ENCODE measurements at regions not wholly inside any gene's neighbourhood (a gene's known extent, or its start where the extent isn't known, plus 50 kb on each side); places are given as distances from the start of the nearest gene placed in this dataset.

- Histone ChIP-seq H3K27me3 (ENCODE audit: control insufficient read depth in 1 of 2, insufficient read depth in 2 of 2, low read length in 2 of 2) (0 out of 5 replicates have a peak, but pooled peaks cover 0 to 2% of the 10 kb centered on the region in 2 experiments), H3K4me2 (ENCODE audit: low read depth, low read length) (no peak overlapping the region), H2AFZ (ENCODE audit: low read length) (no peak overlapping the region), H3K9me3 (ENCODE audit: low read length) (no peaks in the 10 kb centered on the region), H3K4me1 (ENCODE audit: insufficient read depth, low read length) (no peaks in the 10 kb centered on the region), H3K79me2 (ENCODE audit: insufficient read depth, low read length) (no peaks in the 10 kb centered on the region), H3K9ac (ENCODE audit: insufficient read depth, low read depth, low read length) (no peak overlapping the region), H3K36me3 (replicated peaks in 1 of 2; ENCODE audit: control insufficient read depth in 1 of 2, insufficient read depth in 2 of 2, low read length in 2 of 2) (no peaks in the 10 kb centered on the region), H3K4me3 (replicated peaks in 1 of 3; ENCODE audit: insufficient read depth in 1 of 3, low read depth in 2 of 3, low read length in 3 of 3) (no peak overlapping the region), H4K20me1 (ENCODE audit: insufficient read depth, low read length) (no peaks in the 10 kb centered on the region), H3K27ac (ENCODE audit: extremely low read length, insufficient read depth, low read length) (no peak overlapping the region)
- in situ Hi-C loops (cut with HindIII; ENCODE audit: extremely low pct_ligation_motif_present, low pct_unique_long_range_greater_than_20kb) (loop anchor here (10.0 kb wide), 1 partner anchor 211 kb away; no protein-coding TSS in a partner anchor), intact Hi-C loops (cut with micrococcal nuclease; ENCODE audit: unreplicated experiment) (loop anchor here (2.0 to 10.0 kb wide), 2 partner anchors 89 to 311 kb away; no protein-coding TSS in a partner anchor)
- BruUV-seq (replicated peaks) = no TSS peak
- TF ChIP-seq, protein P1, sequence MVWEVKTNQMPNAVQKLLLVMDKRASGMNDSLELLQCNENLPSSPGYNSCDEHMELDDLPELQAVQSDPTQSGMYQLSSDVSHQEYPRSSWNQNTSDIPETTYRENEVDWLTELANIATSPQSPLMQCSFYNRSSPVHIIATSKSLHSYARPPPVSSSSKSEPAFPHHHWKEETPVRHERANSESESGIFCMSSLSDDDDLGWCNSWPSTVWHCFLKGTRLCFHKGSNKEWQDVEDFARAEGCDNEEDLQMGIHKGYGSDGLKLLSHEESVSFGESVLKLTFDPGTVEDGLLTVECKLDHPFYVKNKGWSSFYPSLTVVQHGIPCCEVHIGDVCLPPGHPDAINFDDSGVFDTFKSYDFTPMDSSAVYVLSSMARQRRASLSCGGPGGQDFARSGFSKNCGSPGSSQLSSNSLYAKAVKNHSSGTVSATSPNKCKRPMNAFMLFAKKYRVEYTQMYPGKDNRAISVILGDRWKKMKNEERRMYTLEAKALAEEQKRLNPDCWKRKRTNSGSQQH (CRISPR knock-in tag; IDR thresholded peaks at IDR 0.05; ENCODE audit: low read depth) = no peak
- TF ChIP-seq MAFK (conservative IDR thresholded peaks at IDR 0.05 in 1 of 2, IDR thresholded peaks at IDR 0.05 in 1 of 2; ENCODE audit: low read length in 2 of 2) (peak; percentile 54 to 80), MAFF (IDR thresholded peaks at IDR 0.05; ENCODE audit: low read depth, low read length) (peak; percentile 63)
- TF ChIP-seq, protein P2, sequence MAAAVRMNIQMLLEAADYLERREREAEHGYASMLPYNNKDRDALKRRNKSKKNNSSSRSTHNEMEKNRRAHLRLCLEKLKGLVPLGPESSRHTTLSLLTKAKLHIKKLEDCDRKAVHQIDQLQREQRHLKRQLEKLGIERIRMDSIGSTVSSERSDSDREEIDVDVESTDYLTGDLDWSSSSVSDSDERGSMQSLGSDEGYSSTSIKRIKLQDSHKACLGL (CRISPR knock-in tag; IDR thresholded peaks at IDR 0.05) = no peak
- ATAC-seq = no peak
- POLR2A ChIA-PET = no interaction called here
- no peak for DNase-seq (ENCODE audit: low spot score)
- no peak for FAIRE-seq
- CTCF ChIA-PET (ENCODE audit: low intra/inter-chr PET ratio, low total read pairs) = no interaction called here
Measured at GRCh38 chr4:77384094-77384493, 221.5 kb upstream of the CXCL13 start.

DNA sequence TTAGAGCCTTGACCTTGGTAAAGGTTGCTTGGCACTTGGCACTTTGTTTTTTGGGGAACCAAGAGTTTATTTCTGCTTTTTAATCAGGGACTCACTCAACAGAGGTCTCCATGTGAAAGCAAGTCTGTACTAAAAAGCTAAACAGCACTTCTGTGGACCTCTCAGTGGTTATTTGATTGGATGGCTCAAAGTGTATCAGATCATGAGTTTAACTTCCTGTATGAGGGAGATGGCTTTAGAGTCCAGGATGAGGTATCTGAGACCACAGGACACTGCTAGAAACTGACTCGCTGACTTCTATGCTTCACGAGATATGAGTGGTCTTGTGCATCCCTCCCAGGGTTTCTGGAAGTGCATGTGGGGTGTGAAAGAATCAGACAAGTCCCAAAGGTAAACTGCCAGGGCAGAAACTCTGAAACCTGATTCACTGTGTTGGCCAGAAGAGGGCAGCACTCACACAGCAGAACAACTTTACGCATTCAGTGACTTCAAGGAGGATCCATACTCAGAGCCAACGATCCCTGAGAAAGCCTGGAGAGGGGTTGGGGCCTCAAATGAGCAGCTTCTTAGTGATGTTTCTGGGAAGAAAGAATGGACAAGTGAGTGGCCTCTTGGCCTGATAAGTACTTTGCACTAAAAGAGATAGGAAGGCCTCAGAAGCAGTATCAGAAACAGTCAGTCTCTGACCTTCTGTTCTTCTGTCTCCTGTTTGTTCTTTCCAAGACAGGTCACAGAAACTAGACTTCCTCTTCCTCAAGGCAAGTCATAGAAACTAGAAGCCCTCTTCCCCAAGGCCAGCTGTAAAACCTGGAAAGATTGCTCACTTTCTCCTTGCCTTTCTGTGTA lies 220.3 kb upstream of the CXCL13 start:
- Histone ChIP-seq H3K9me3 (ENCODE audit: low read length) (no peaks in the 10 kb centered on the region), H3K4me3 (replicated peaks in 1 of 3; ENCODE audit: insufficient read depth in 1 of 3, low read depth in 2 of 3, low read length in 3 of 3) (no peak overlapping the region), H3K4me2 (ENCODE audit: low read depth, low read length) (no peak overlapping the region), H3K79me2 (ENCODE audit: insufficient read depth, low read length) (no peaks in the 10 kb centered on the region), H4K20me1 (ENCODE audit: insufficient read depth, low read length) (no peaks in the 10 kb centered on the region), H3K9ac (ENCODE audit: insufficient read depth, low read depth, low read length) (no peak overlapping the region), H2AFZ (ENCODE audit: low read length) (no peak overlapping the region), H3K4me1 (ENCODE audit: insufficient read depth, low read length) (no peaks in the 10 kb centered on the region), H3K36me3 (replicated peaks in 1 of 2; ENCODE audit: control insufficient read depth in 1 of 2, insufficient read depth in 2 of 2, low read length in 2 of 2) (no peaks in the 10 kb centered on the region), H3K27ac (ENCODE audit: extremely low read length, insufficient read depth, low read length) (no peak overlapping the region), H3K27me3 (ENCODE audit: control insufficient read depth in 1 of 2, insufficient read depth in 2 of 2, low read length in 2 of 2) (no peaks in the 10 kb centered on the region)
- POLR2A ChIA-PET = no interaction called here
- DNase-seq (ENCODE audit: low spot score) = peak; percentile 41
- CTCF ChIA-PET (ENCODE audit: low intra/inter-chr PET ratio, low total read pairs) = interaction anchor here (1.6 to 2.2 kb wide), 3 partner anchors 48 to 216 kb away, joined by 5 to 11 read pairs (median 11); no protein-coding TSS in a partner anchor
- TF ChIP-seq, protein P3, sequence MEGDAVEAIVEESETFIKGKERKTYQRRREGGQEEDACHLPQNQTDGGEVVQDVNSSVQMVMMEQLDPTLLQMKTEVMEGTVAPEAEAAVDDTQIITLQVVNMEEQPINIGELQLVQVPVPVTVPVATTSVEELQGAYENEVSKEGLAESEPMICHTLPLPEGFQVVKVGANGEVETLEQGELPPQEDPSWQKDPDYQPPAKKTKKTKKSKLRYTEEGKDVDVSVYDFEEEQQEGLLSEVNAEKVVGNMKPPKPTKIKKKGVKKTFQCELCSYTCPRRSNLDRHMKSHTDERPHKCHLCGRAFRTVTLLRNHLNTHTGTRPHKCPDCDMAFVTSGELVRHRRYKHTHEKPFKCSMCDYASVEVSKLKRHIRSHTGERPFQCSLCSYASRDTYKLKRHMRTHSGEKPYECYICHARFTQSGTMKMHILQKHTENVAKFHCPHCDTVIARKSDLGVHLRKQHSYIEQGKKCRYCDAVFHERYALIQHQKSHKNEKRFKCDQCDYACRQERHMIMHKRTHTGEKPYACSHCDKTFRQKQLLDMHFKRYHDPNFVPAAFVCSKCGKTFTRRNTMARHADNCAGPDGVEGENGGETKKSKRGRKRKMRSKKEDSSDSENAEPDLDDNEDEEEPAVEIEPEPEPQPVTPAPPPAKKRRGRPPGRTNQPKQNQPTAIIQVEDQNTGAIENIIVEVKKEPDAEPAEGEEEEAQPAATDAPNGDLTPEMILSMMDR (CRISPR knock-in tag; IDR thresholded peaks at IDR 0.05) = peak; percentile 86
- TF ChIP-seq ZNF317 (CRISPR knock-in tag; IDR thresholded peaks at IDR 0.05) (no peak), RAD21 (CRISPR knock-in tag; IDR thresholded peaks at IDR 0.05) (peak; percentile 52), SMC3 (IDR thresholded peaks at IDR 0.05; ENCODE audit: low read length) (peak; percentile 76), STAG1 (CRISPR knock-in tag; IDR thresholded peaks at IDR 0.05) (peak; percentile 78), BATF2 (CRISPR knock-in tag; IDR thresholded peaks at IDR 0.05) (no peak)
- intact Hi-C loops (cut with micrococcal nuclease; ENCODE audit: unreplicated experiment) = loop anchor here (1.0 to 10.0 kb wide), 5 partner anchors 48 to 309 kb away; no protein-coding TSS in a partner anchor
- peak; percentile 87 for FAIRE-seq
- in situ Hi-C loops (cut with HindIII; ENCODE audit: extremely low pct_ligation_motif_present, low pct_unique_long_range_greater_than_20kb) = loop anchor here (5.0 to 10.0 kb wide), 2 partner anchors 47 to 209 kb away; no protein-coding TSS in a partner anchor
- 0% methylated on average over 4 of the region's 4 CpGs for WGBS (ENCODE audit: low lambda C conversion rate)
- peak; percentile 90 for ATAC-seq
- BruUV-seq (replicated peaks) = no TSS peak

Data from HepG2 (cell line).